IPS DF 6.9 (cell line): ENCODE measurements at regions not wholly inside any gene's neighbourhood (a gene's known extent, or its start where the extent isn't known, plus 50 kb on each side); places are given as distances from the start of the nearest gene placed in this dataset.

Source experiments
- DNase-seq: peaks from one replicate; pipeline ENCODE4 v3.0.0-alpha.2; 2013; ENCODE audit warnings: low read depth, low spot score
- H3K27ac ChIP-seq: one replicate; pipeline ENCODE4 v1.5.1; 2013; ENCODE audit warnings: low read length, control low read depth
- H3K27me3 ChIP-seq: 2 replicates; pipeline ENCODE4 v1.6.1; 2013; ENCODE audit warnings: mild to moderate bottlenecking, low read length; ENCODE audit not compliant: control insufficient read depth, insufficient read depth
- H3K36me3 ChIP-seq: 2 replicates; pipeline ENCODE4 v1.6.1; 2013; ENCODE audit warnings: low read length; ENCODE audit not compliant: control insufficient read depth, insufficient read depth
- H3K4me1 ChIP-seq: 2 replicates; pipeline ENCODE4 v1.6.1; 2013; ENCODE audit warnings: low read length; ENCODE audit not compliant: control insufficient read depth, insufficient read depth
- H3K4me3 ChIP-seq: 2 replicates; pipeline ENCODE4 v1.5.1; 2013; ENCODE audit warnings: mild to moderate bottlenecking, low read length
- H3K9me3 ChIP-seq: 2 replicates; pipeline ENCODE4 v1.6.1; 2013; ENCODE audit warnings: low read length, inconsistent platforms; ENCODE audit not compliant: control insufficient read depth, insufficient read depth
- WGBS: extraction: QIAGEN DNeasy Blood & Tissue Kit; methylation state at CpG from one replicate; pipeline ENCODE4 v1.1.7; 2013; ENCODE audit warnings: mixed read lengths, missing lambda C conversion rate; ENCODE audit not compliant: insufficient read length, insufficient coverage; 5-methylcytosine and 5-hydroxymethylcytosine counted together

GRCh38 chr9:1939926-1940368 is 75.2 kb upstream of the SMARCA2 start:
- Histone ChIP-seq H3K9me3 (no peaks in the 10 kb centered on the region), H3K27ac (no peak overlapping the region), H3K27me3 (no peaks in the 10 kb centered on the region), H3K4me3 (no peak overlapping the region), H3K4me1 (no peaks in the 10 kb centered on the region), H3K36me3 (no peaks in the 10 kb centered on the region)
- no peak for DNase-seq
- WGBS: no CpG with 5 or more reads among the region's 7 CpGs

GRCh38 chr9:1941989-1942388 is 73.2 kb upstream of the SMARCA2 start:
- DNase-seq: no peak
- H3K9me3 ChIP-seq: no peaks in the 10 kb centered on the region
- H3K36me3 ChIP-seq: no peaks in the 10 kb centered on the region
- H3K27me3 ChIP-seq: no peaks in the 10 kb centered on the region
- H3K4me3 ChIP-seq: no peak overlapping the region
- H3K4me1 ChIP-seq: no peaks in the 10 kb centered on the region
- no CpG with 5 or more reads among the region's 3 CpGs for WGBS
- H3K27ac ChIP-seq: no peak overlapping the region

- H3K27ac ChIP-seq: no peak overlapping the region
- no peaks in the 10 kb centered on the region for H3K9me3 ChIP-seq
- peaks cover 7% of the 10 kb centered on the region for H3K4me1 ChIP-seq
- no peak overlapping the region for H3K4me3 ChIP-seq
- no CpG with 5 or more reads among the region's 7 CpGs for WGBS
- no peaks in the 10 kb centered on the region for H3K27me3 ChIP-seq
- no peak for DNase-seq
- no peaks in the 10 kb centered on the region for H3K36me3 ChIP-seq
These were observed 68.4 kb upstream of the SMARCA2 start for GRCh38 chr9:1946526-1947283.

DNA sequence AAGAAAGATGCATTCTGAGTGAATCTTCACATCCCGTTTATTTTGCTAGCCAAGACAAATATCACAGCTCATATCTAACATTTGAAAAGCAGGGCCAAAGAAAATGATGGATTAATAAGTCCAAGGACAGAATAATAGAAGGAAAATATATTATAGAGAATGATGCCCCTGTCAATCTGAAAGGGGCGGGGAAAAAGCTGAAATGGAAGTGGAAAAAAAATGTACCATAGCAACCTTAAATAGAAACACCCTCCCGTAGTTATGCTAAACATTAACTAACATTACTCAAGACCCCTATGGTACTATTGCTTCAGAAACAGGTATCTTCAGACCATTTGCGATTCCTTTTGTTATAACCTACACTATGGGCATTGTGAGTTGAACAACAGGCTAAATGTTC is 67.7 kb upstream of the SMARCA2 start:
- no peaks in the 10 kb centered on the region for H3K27me3 ChIP-seq
- no peaks in the 10 kb centered on the region for H3K36me3 ChIP-seq
- no peaks in the 10 kb centered on the region for H3K9me3 ChIP-seq
- H3K4me3 ChIP-seq: no peak overlapping the region
- H3K27ac ChIP-seq: no peak overlapping the region
- peaks cover 7% of the 10 kb centered on the region for H3K4me1 ChIP-seq
- DNase-seq: no peak
- no CpG with 5 or more reads among the region's 4 CpGs for WGBS

GRCh38 chr9:1948541-1948940 is 66.6 kb upstream of the SMARCA2 start:
- no peak overlapping the region for H3K4me3 ChIP-seq
- no peak overlapping the region for H3K27ac ChIP-seq
- no peaks in the 10 kb centered on the region for H3K27me3 ChIP-seq
- H3K9me3 ChIP-seq: no peaks in the 10 kb centered on the region
- peaks cover 7% of the 10 kb centered on the region for H3K4me1 ChIP-seq
- WGBS: no CpG with 5 or more reads among the region's 4 CpGs
- DNase-seq: no peak
- H3K36me3 ChIP-seq: no peaks in the 10 kb centered on the region

GRCh38 chr9:1951446-1951845 is 63.7 kb upstream of the SMARCA2 start:
- Histone ChIP-seq H3K4me3 (no peak overlapping the region), H3K27ac (no peak overlapping the region), H3K27me3 (no peaks in the 10 kb centered on the region), H3K4me1 (peaks cover 7% of the 10 kb centered on the region), H3K36me3 (no peaks in the 10 kb centered on the region), H3K9me3 (no peaks in the 10 kb centered on the region)
- no CpG with 5 or more reads among the region's 2 CpGs for WGBS
- DNase-seq: no peak

- no CpG with 5 or more reads among the region's 3 CpGs for WGBS
- no peaks in the 10 kb centered on the region for H3K36me3 ChIP-seq
- H3K9me3 ChIP-seq: no peaks in the 10 kb centered on the region
- no peaks in the 10 kb centered on the region for H3K27me3 ChIP-seq
- H3K27ac ChIP-seq: no peak overlapping the region
- no peak for DNase-seq
- H3K4me1 ChIP-seq: peaks cover 7% of the 10 kb centered on the region
- H3K4me3 ChIP-seq: no peak overlapping the region
These were observed 63.1 kb upstream of the SMARCA2 start for GRCh38 chr9:1952001-1952400.

DNA sequence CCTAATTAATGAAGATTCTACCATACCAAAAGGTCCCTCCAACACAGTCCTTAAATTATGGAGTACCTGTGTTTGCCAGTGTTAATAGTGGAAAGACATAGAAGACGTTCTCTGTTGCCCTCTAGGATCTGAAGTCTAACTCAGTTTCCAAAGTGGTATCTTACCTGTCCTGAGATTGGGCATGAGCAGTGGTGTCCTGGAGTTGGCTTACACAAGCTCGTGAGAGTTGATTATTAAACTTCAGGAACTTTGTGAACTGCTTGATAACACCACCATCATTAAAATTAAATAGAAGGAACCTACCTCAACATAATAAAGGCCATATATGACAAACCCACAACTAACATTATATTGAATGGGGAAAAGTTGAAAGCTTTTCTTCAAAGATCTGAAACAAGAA is 60.9 kb upstream of the SMARCA2 start:
- Histone ChIP-seq H3K36me3 (no peaks in the 10 kb centered on the region), H3K4me3 (no peak overlapping the region), H3K9me3 (no peaks in the 10 kb centered on the region), H3K4me1 (peaks cover 5% of the 10 kb centered on the region), H3K27ac (no peak overlapping the region), H3K27me3 (no peaks in the 10 kb centered on the region)
- no CpG with 5 or more reads among the region's 2 CpGs for WGBS
- DNase-seq: no peak

GRCh38 chr9:1956958-1957357 is 58.2 kb upstream of the SMARCA2 start:
- no peaks in the 10 kb centered on the region for H3K4me1 ChIP-seq
- no peak for DNase-seq
- H3K27me3 ChIP-seq: no peaks in the 10 kb centered on the region
- WGBS: no CpG with 5 or more reads among the region's 1 CpG
- H3K27ac ChIP-seq: no peak overlapping the region
- H3K36me3 ChIP-seq: no peaks in the 10 kb centered on the region
- H3K4me3 ChIP-seq: no peak overlapping the region
- no peaks in the 10 kb centered on the region for H3K9me3 ChIP-seq

- H3K27me3 ChIP-seq: no peaks in the 10 kb centered on the region
- no peaks in the 10 kb centered on the region for H3K36me3 ChIP-seq
- no peak overlapping the region for H3K27ac ChIP-seq
- DNase-seq: no peak
- H3K4me1 ChIP-seq: no peaks in the 10 kb centered on the region
- no peaks in the 10 kb centered on the region for H3K9me3 ChIP-seq
- WGBS: no CpG with 5 or more reads among the region's 2 CpGs
- H3K4me3 ChIP-seq: no peak overlapping the region
These were observed 57.3 kb upstream of the SMARCA2 start for GRCh38 chr9:1957856-1958255.

DNA sequence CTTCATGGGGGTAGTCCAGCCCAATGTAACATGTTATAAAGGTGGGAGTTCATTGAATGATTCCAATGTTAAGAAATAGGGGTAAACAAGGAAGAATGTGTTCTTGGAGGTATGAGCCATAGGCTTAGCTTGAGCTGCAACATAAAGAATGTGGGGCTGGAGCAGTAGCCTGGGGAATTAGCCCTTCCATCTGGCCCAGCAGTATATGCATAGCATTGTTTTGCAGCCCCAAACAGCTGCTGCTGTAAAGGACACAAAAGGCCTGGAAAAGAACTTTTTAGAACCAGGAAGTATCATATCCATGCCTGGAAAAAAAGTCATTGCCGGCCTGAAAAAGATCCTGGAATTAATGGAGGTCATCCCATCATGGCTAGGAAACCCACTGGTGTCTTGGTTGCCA is 55.8 kb upstream of the SMARCA2 start:
- no peaks in the 10 kb centered on the region for H3K36me3 ChIP-seq
- WGBS: no CpG with 5 or more reads among the region's 1 CpG

More for the DNA sequence above, 55.8 kb upstream of the SMARCA2 start:
- H3K9me3 ChIP-seq: no peaks in the 10 kb centered on the region
- H3K4me1 ChIP-seq: no peaks in the 10 kb centered on the region
- no peak overlapping the region for H3K27ac ChIP-seq
- DNase-seq: no peak
- H3K27me3 ChIP-seq: no peaks in the 10 kb centered on the region
- no peak overlapping the region for H3K4me3 ChIP-seq
